ENCODE measurements at regions not wholly inside any gene's neighbourhood (a gene's known extent, or its start where the extent isn't known, plus 50 kb on each side); places are given as distances from the start of the nearest gene placed in this dataset.

DNA sequence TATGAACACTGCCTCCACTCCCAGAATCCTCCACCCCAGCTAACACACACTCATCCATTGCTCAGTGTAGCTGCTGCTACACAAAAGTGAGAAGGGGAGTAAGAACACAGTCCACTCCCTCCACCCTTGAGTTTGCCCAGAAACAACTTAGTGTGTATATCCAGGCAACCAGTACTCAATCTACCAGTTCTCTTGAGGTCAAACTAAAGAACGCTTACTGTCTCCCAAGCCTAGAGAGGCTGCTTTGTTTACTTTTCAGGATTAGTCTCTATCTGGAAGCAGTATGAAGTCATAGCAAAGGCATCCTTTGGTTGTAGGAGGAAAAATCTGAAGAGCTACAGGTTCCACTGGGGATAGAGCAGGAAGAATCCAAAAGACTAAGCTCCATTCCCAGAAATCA is 296.3 kb downstream of the KCNN2 start:
- no peak for DNase-seq (ENCODE audit: low read depth)

DNA sequence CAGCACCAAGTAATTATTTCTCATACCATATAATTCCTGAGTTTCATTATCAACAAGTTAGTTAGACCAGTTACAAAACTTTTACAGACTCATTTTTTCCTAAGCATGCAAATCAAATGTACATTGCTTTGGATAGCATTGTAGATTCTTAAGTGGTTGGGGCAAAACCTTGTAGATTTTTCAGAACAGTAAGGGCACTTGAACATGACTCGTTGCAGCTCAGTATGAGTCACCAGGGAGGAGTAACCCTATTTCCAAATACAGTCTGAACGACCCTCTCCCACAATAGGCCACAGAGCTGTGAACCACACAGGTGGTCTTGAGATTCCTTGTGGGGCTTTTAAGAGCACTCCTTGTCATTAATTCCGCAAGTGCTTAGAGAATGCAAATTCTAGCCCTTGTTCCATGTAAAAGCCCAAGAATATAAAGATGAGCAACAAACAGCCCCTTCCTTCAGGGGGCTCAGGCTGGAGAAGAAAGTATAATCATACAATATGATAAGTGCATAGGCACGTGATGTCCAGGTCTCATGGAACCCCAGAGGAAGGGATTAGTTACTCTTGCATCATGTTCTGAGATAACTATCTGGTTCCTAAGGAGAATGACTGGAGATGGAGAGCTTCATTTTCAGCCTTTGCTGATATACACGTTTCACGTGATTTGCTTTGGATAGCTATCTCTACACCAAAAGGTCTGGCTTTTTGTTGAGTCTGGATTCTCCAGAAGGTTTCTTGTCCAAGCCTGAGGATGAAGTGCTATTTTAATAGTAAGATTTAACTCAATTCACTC is 295.7 kb downstream of the KCNN2 start:
- no peak for DNase-seq (ENCODE audit: low read depth)

- DNase-seq (ENCODE audit: low read depth): no peak
These were observed 288.0 kb downstream of the KCNN2 start for GRCh38 chr5:114649878-114650277.

- no peak for DNase-seq (ENCODE audit: low read depth)
These were observed 287.1 kb downstream of the KCNN2 start for GRCh38 chr5:114648940-114649339.

- no peak for DNase-seq (ENCODE audit: low read depth)
These were observed 282.7 kb downstream of the KCNN2 start for GRCh38 chr5:114644576-114644975.

- DNase-seq (ENCODE audit: low read depth): no peak
These were observed 274.4 kb downstream of the KCNN2 start for GRCh38 chr5:114636271-114636670.

GRCh38 chr5:114634967-114635901 is 273.4 kb downstream of the KCNN2 start:
- no peak for DNase-seq (ENCODE audit: low read depth)

DNA sequence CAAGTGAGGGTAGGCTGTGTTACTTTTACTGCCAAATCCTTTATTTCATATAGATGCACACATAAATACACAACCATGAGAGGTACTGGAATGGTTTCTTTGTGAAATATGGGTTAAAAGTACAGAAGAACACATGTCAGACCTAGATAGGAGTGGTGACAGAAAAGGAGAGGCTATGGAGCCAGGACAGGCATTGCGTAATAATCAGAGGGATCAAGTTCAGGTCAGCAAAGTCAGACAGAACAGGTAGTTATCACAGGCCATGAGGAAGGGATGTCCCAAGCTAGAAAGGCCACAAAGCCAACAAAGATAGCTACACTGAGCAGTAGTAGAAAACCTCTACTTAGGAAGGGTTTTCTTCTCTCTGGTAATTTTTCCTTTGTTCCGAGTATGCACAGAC is 272.6 kb downstream of the KCNN2 start:
- no peak for DNase-seq (ENCODE audit: low read depth)

DNA sequence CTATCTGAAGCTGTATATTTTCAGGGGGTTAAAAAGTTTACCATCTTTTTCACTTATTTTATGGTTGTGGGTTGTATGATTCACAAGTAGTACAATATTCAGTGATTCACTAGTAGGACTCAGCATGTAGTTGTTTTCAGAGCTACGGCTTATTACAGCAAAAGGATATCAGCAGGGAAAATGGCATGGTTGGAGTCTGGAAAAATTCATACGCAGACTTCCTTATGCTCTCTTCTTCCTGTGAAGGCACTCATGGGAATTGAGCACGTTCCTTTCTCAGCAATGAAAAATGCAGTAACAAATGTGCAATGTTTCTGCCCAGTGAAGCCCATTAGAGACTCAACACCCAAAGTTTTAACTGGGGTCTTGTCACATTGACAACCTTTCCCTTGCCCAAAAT is 250.5 kb downstream of the KCNN2 start:
- no peak for DNase-seq (ENCODE audit: low read depth)

GRCh38 chr5:114581136-114581535 is 219.3 kb downstream of the KCNN2 start:
- no peak for DNase-seq (ENCODE audit: low read depth)

DNA sequence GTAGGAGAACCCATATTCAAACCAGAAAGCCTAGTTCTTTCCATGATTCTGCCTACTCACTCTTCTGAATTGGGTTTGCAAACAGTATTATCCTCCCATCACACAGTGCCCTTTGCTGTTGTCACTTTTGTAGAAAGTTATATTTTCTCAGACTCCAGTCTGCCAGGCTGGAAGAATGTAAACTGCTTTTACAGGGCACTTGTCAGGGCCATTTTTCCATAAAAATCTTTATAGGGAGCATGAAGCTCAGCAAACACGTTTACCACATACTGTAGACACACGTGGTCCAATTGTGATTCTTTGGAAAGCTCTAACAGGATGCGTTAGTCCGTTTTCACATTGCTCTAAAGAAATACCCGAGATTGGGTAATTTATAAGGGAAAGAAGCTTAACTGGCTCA is 204.0 kb downstream of the KCNN2 start:
- DNase-seq (ENCODE audit: low read depth): no peak

- no peak for DNase-seq (ENCODE audit: low read depth)
These were observed 203.3 kb downstream of the KCNN2 start for GRCh38 chr5:114565139-114565538.

GRCh38 chr5:114561415-114561814 is 199.5 kb downstream of the KCNN2 start:
- DNase-seq (ENCODE audit: low read depth): no peak

Data from LHCN-M2 (cell line).